Loucy (cell line): ENCODE measurements at regions not wholly inside any gene's neighbourhood (a gene's known extent, or its start where the extent isn't known, plus 50 kb on each side); places are given as distances from the start of the nearest gene placed in this dataset.

ENCODE experiments used
- EZH2phosphoT487 ChIP-seq: fragments of 200-600 bp; IDR thresholded peaks from 2 replicates; pipeline ENCODE4 v1.6.1; 2018; ENCODE audit warnings: antibody characterized with exemption, mild to moderate bottlenecking, moderate library complexity, borderline replicate concordance
- TF ChIP-seq, protein P1 (sequence below): fragments of 200-600 bp; sonication (generic); conservative IDR thresholded peaks from 2 replicates; pipeline ENCODE4 v1.5.1; 2014; ENCODE audit warnings: mild to moderate bottlenecking, antibody characterized with exemption, low read length

- no peak for TF ChIP-seq EZH2phosphoT487
- TF ChIP-seq, protein P1, sequence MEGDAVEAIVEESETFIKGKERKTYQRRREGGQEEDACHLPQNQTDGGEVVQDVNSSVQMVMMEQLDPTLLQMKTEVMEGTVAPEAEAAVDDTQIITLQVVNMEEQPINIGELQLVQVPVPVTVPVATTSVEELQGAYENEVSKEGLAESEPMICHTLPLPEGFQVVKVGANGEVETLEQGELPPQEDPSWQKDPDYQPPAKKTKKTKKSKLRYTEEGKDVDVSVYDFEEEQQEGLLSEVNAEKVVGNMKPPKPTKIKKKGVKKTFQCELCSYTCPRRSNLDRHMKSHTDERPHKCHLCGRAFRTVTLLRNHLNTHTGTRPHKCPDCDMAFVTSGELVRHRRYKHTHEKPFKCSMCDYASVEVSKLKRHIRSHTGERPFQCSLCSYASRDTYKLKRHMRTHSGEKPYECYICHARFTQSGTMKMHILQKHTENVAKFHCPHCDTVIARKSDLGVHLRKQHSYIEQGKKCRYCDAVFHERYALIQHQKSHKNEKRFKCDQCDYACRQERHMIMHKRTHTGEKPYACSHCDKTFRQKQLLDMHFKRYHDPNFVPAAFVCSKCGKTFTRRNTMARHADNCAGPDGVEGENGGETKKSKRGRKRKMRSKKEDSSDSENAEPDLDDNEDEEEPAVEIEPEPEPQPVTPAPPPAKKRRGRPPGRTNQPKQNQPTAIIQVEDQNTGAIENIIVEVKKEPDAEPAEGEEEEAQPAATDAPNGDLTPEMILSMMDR, result no peak
Measured at GRCh38 chr5:68628082-68628814, 412.7 kb downstream of the PIK3R1 start.
